WTC11 (cell line): ENCODE measurements at regions not wholly inside any gene's neighbourhood (a gene's known extent, or its start where the extent isn't known, plus 50 kb on each side); places are given as distances from the start of the nearest gene placed in this dataset.

Experiments used
- ATAC-seq: fragments of 200-7000 bp; cut with Tn5 transposase; 2 replicates; pipeline ENCODE4 v1.10.0; 2021; ENCODE audit warnings: mild to moderate bottlenecking, moderate library complexity
- CTCF ChIA-PET: fragments of 300-600 bp; sonication (Branson Sonifier 250); formaldehyde crosslinking; loops from one replicate; lab custom pipeline; 2021; ENCODE audit warnings: antibody characterized with exemption; lab: Charles Lee
- POLR2A ChIA-PET: fragments of 350-600 bp; sonication (Branson Sonifier 250); formaldehyde crosslinking; loops from one replicate; lab custom pipeline; 2021; ENCODE audit warnings: antibody characterized with exemption; lab: Charles Lee
- DNase-seq: peaks from one replicate; pipeline ENCODE4 v3.0.0; 2021; ENCODE audit warnings: low spot score
- H3K27ac Mint-ChIP-seq: 2 replicates; pipeline ENCODE4 v1.8.0; 2021; ENCODE audit warnings: mixed read lengths
- H3K27me3 Mint-ChIP-seq: 2 replicates; pipeline ENCODE4 v1.8.0; 2021; ENCODE audit warnings: low read depth, mild to moderate bottlenecking, moderate library complexity, mixed read lengths
- H3K36me3 Mint-ChIP-seq: 2 replicates; pipeline ENCODE4 v1.8.0; 2021; ENCODE audit warnings: mixed read lengths
- H3K4me1 Mint-ChIP-seq: 2 replicates; pipeline ENCODE4 v1.8.0; 2022; ENCODE audit warnings: mixed read lengths
- H3K4me3 Mint-ChIP-seq: 2 replicates; pipeline ENCODE4 v1.8.0; 2021; ENCODE audit warnings: mild to moderate bottlenecking, moderate library complexity, mixed read lengths
- H3K9me3 Mint-ChIP-seq: 2 replicates; pipeline ENCODE4 v1.8.0; 2021; ENCODE audit warnings: mixed read lengths
- CBFB ChIP-seq: sonication (generic); formaldehyde crosslinking; IDR thresholded peaks from 2 replicates; pipeline ENCODE4 v1.8.1; 2022; ENCODE audit warnings: mild to moderate bottlenecking, low read depth, missing genetic modification reagents
- ESRRA ChIP-seq: sonication (generic); formaldehyde crosslinking; IDR thresholded peaks from 2 replicates; pipeline ENCODE4 v1.8.1; 2022; ENCODE audit warnings: mild to moderate bottlenecking, missing genetic modification reagents, borderline replicate concordance
- RELA ChIP-seq: sonication (generic); formaldehyde crosslinking; IDR thresholded peaks from 2 replicates; pipeline ENCODE4 v1.8.1; 2022; ENCODE audit warnings: missing genetic modification reagents, mild to moderate bottlenecking, borderline replicate concordance
- SMAD3 ChIP-seq: sonication (generic); formaldehyde crosslinking; IDR thresholded peaks from 2 replicates; pipeline ENCODE4 v1.8.0; 2022; ENCODE audit warnings: missing genetic modification reagents, mild to moderate bottlenecking, borderline replicate concordance
- TCF7 ChIP-seq: sonication (generic); formaldehyde crosslinking; IDR thresholded peaks from 2 replicates; pipeline ENCODE4 v1.8.0; 2022; ENCODE audit warnings: mild to moderate bottlenecking, low read depth, missing genetic modification reagents, moderate library complexity
- ZNF121 ChIP-seq: sonication (generic); formaldehyde crosslinking; IDR thresholded peaks from 2 replicates; pipeline ENCODE4 v1.8.0; 2023; ENCODE audit warnings: missing genetic modification reagents
- ZNF263 ChIP-seq: sonication (generic); formaldehyde crosslinking; IDR thresholded peaks from 2 replicates; pipeline ENCODE4 v1.8.1; 2022; ENCODE audit warnings: low read depth, mild to moderate bottlenecking, moderate library complexity, missing genetic modification reagents
- TF ChIP-seq, protein P1 (sequence below): fragments of 250-450 bp; sonication (Bioruptor Pico); IDR thresholded peaks from 2 replicates; pipeline ENCODE4 v1.9.0; 2021; ENCODE audit warnings: mild to moderate bottlenecking, borderline replicate concordance
- TF ChIP-seq, protein P2 (sequence below): sonication (generic); formaldehyde crosslinking; IDR thresholded peaks from 2 replicates; pipeline ENCODE4 v1.8.1; 2023; ENCODE audit warnings: mild to moderate bottlenecking, moderate library complexity, missing genetic modification reagents
- TF ChIP-seq, protein P3 (sequence below): sonication (generic); formaldehyde crosslinking; IDR thresholded peaks from 2 replicates; pipeline ENCODE4 v1.8.1; 2023; ENCODE audit warnings: mild to moderate bottlenecking, missing genetic modification reagents, moderate library complexity
- TF ChIP-seq, protein P4 (sequence below): sonication (generic); formaldehyde crosslinking; IDR thresholded peaks from 2 replicates; pipeline ENCODE4 v1.8.0; 2023; ENCODE audit warnings: missing genetic modification reagents, mild to moderate bottlenecking, borderline replicate concordance
- TF ChIP-seq, protein P5 (sequence below): sonication (generic); formaldehyde crosslinking; IDR thresholded peaks from 2 replicates; pipeline ENCODE4 v1.8.0; 2023; ENCODE audit warnings: mild to moderate bottlenecking, missing genetic modification reagents

DNA sequence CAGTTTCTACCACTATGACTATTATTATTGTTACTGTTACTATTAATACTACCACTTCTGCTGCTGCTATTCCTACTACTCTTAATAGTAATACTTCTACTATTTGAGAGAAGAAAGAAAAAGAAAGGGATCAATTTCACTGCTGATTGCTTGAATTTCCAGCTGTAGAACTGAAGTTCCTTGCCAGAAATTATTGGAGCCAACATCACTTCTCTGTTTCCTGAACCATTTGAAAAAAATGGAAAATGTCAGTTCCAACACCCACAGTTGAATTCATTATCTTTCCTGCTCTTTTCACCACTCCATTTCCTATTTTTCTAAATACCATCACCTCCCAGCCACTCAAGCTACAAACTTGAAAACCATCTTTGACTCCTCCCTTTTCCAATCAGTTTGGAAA is 54.1 kb upstream of the PIK3C2G start:
- ChIA-PET POLR2A (no interaction called here), CTCF (no interaction called here)
- H3K36me3 Mint-ChIP-seq, result no peaks in the 10 kb centered on the region
- ATAC-seq (no peak), DNase-seq (no peak)
- H3K4me1 Mint-ChIP-seq, result peaks cover 3% of the 10 kb centered on the region; the same call in 1 of the 2 replicates
- H3K4me3 Mint-ChIP-seq, result no peak overlapping the region
- H3K9me3 Mint-ChIP-seq, result no peaks in the 10 kb centered on the region
- H3K27me3 Mint-ChIP-seq, result no peaks in the 10 kb centered on the region
- no peak overlapping the region for H3K27ac Mint-ChIP-seq
- TF ChIP-seq, protein P1, sequence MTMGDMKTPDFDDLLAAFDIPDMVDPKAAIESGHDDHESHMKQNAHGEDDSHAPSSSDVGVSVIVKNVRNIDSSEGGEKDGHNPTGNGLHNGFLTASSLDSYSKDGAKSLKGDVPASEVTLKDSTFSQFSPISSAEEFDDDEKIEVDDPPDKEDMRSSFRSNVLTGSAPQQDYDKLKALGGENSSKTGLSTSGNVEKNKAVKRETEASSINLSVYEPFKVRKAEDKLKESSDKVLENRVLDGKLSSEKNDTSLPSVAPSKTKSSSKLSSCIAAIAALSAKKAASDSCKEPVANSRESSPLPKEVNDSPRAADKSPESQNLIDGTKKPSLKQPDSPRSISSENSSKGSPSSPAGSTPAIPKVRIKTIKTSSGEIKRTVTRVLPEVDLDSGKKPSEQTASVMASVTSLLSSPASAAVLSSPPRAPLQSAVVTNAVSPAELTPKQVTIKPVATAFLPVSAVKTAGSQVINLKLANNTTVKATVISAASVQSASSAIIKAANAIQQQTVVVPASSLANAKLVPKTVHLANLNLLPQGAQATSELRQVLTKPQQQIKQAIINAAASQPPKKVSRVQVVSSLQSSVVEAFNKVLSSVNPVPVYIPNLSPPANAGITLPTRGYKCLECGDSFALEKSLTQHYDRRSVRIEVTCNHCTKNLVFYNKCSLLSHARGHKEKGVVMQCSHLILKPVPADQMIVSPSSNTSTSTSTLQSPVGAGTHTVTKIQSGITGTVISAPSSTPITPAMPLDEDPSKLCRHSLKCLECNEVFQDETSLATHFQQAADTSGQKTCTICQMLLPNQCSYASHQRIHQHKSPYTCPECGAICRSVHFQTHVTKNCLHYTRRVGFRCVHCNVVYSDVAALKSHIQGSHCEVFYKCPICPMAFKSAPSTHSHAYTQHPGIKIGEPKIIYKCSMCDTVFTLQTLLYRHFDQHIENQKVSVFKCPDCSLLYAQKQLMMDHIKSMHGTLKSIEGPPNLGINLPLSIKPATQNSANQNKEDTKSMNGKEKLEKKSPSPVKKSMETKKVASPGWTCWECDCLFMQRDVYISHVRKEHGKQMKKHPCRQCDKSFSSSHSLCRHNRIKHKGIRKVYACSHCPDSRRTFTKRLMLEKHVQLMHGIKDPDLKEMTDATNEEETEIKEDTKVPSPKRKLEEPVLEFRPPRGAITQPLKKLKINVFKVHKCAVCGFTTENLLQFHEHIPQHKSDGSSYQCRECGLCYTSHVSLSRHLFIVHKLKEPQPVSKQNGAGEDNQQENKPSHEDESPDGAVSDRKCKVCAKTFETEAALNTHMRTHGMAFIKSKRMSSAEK (CRISPR knock-in tag), result no peak
- TF ChIP-seq, protein P2, sequence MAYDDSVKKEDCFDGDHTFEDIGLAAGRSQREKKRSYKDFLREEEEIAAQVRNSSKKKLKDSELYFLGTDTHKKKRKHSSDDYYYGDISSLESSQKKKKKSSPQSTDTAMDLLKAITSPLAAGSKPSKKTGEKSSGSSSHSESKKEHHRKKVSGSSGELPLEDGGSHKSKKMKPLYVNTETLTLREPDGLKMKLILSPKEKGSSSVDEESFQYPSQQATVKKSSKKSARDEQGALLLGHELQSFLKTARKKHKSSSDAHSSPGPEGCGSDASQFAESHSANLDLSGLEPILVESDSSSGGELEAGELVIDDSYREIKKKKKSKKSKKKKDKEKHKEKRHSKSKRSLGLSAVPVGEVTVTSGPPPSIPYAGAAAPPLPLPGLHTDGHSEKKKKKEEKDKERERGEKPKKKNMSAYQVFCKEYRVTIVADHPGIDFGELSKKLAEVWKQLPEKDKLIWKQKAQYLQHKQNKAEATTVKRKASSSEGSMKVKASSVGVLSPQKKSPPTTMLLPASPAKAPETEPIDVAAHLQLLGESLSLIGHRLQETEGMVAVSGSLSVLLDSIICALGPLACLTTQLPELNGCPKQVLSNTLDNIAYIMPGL (CRISPR knock-in tag), result no peak
- TF ChIP-seq, protein P3, sequence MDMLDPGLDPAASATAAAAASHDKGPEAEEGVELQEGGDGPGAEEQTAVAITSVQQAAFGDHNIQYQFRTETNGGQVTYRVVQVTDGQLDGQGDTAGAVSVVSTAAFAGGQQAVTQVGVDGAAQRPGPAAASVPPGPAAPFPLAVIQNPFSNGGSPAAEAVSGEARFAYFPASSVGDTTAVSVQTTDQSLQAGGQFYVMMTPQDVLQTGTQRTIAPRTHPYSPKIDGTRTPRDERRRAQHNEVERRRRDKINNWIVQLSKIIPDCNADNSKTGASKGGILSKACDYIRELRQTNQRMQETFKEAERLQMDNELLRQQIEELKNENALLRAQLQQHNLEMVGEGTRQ (CRISPR knock-in tag), result no peak
- TF ChIP-seq ZNF121 (CRISPR knock-in tag), result no peak
- TF ChIP-seq CBFB (CRISPR knock-in tag), result no peak
- TF ChIP-seq ESRRA (CRISPR knock-in tag), result no peak
- no peak for TF ChIP-seq ZNF263 (CRISPR knock-in tag)

DNA sequence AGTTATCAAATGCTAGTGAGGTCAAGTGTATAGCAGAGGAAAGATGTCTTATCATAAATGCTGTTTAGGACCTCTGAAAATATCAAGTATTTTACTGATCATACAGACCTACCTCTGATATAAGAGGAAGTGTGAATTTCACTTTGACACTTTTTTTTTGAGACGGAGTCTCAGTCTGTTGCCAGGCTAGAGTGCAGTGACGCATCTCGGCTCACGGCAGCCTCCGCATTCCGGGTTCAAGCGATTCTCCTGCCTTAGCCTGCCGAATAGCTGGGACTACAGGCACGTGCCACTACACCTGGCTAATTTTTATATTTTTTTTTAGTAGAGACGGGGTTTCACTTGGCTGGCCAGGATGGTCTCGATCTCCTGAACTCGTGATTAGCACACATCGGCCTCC is 55.1 kb upstream of the PIK3C2G start:
- H3K4me1 Mint-ChIP-seq, result peaks cover 3% of the 10 kb centered on the region; the same call in 1 of the 2 replicates
- TF ChIP-seq, protein P4, sequence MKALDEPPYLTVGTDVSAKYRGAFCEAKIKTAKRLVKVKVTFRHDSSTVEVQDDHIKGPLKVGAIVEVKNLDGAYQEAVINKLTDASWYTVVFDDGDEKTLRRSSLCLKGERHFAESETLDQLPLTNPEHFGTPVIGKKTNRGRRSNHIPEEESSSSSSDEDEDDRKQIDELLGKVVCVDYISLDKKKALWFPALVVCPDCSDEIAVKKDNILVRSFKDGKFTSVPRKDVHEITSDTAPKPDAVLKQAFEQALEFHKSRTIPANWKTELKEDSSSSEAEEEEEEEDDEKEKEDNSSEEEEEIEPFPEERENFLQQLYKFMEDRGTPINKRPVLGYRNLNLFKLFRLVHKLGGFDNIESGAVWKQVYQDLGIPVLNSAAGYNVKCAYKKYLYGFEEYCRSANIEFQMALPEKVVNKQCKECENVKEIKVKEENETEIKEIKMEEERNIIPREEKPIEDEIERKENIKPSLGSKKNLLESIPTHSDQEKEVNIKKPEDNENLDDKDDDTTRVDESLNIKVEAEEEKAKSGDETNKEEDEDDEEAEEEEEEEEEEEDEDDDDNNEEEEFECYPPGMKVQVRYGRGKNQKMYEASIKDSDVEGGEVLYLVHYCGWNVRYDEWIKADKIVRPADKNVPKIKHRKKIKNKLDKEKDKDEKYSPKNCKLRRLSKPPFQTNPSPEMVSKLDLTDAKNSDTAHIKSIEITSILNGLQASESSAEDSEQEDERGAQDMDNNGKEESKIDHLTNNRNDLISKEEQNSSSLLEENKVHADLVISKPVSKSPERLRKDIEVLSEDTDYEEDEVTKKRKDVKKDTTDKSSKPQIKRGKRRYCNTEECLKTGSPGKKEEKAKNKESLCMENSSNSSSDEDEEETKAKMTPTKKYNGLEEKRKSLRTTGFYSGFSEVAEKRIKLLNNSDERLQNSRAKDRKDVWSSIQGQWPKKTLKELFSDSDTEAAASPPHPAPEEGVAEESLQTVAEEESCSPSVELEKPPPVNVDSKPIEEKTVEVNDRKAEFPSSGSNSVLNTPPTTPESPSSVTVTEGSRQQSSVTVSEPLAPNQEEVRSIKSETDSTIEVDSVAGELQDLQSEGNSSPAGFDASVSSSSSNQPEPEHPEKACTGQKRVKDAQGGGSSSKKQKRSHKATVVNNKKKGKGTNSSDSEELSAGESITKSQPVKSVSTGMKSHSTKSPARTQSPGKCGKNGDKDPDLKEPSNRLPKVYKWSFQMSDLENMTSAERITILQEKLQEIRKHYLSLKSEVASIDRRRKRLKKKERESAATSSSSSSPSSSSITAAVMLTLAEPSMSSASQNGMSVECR (CRISPR knock-in tag), result no peak
- TF ChIP-seq SMAD3 (CRISPR knock-in tag), result no peak
- TF ChIP-seq, protein P5, sequence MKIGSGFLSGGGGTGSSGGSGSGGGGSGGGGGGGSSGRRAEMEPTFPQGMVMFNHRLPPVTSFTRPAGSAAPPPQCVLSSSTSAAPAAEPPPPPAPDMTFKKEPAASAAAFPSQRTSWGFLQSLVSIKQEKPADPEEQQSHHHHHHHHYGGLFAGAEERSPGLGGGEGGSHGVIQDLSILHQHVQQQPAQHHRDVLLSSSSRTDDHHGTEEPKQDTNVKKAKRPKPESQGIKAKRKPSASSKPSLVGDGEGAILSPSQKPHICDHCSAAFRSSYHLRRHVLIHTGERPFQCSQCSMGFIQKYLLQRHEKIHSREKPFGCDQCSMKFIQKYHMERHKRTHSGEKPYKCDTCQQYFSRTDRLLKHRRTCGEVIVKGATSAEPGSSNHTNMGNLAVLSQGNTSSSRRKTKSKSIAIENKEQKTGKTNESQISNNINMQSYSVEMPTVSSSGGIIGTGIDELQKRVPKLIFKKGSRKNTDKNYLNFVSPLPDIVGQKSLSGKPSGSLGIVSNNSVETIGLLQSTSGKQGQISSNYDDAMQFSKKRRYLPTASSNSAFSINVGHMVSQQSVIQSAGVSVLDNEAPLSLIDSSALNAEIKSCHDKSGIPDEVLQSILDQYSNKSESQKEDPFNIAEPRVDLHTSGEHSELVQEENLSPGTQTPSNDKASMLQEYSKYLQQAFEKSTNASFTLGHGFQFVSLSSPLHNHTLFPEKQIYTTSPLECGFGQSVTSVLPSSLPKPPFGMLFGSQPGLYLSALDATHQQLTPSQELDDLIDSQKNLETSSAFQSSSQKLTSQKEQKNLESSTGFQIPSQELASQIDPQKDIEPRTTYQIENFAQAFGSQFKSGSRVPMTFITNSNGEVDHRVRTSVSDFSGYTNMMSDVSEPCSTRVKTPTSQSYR (CRISPR knock-in tag), result no peak
- no peak for TF ChIP-seq TCF7 (CRISPR knock-in tag)
- TF ChIP-seq RELA (CRISPR knock-in tag), result no peak
- TF ChIP-seq, all 79 proteins: peak for 0
- DNase-seq (no peak), ATAC-seq (no peak)
- Mint-ChIP-seq H3K4me3 (no peak overlapping the region), H3K9me3 (no peaks in the 10 kb centered on the region), H3K27ac (no peak overlapping the region), H3K36me3 (no peaks in the 10 kb centered on the region), H3K27me3 (no peaks in the 10 kb centered on the region)
- CTCF ChIA-PET, result no interaction called here
- POLR2A ChIA-PET, result no interaction called here
